T47D (cell line): ENCODE measurements at regions not wholly inside any gene's neighbourhood (a gene's known extent, or its start where the extent isn't known, plus 50 kb on each side); places are given as distances from the start of the nearest gene placed in this dataset.
"Not testable (repeated sequence)": the region's sequence is repeated elsewhere in the genome, so short reads cannot be mapped to it uniquely, and the experiment has no call there.

Experiments
- DNase-seq, 2 experiments: peaks; one replicate each; pipeline versions ENCODE4 v3.0.0 to v3.0.0-alpha.2; 2011 to 2012; ENCODE audit warnings: low read depth in 1 of 2, low spot score in 1 of 2
- JUND ChIP-seq: IDR thresholded peaks from 2 replicates; pipeline ENCODE4 v1.6.1; 2012; ENCODE audit warnings: low read depth
- in situ Hi-C: cut with HindIII; loops from 2 replicates; pipeline ENCODE4 v1.10.0; 2016; ENCODE audit warnings: low sequenced_read_pairs, low pct_unique_long_range_greater_than_20kb

GRCh38 chr3:13231781-13232666 lies 158.8 kb upstream of the IQSEC1 start:
- no peak for DNase-seq
- in situ Hi-C loops, result no loop called here

GRCh38 chr3:13229273-13229949 lies 156.2 kb upstream of the IQSEC1 start:
- in situ Hi-C loops, result no loop called here
- peak; percentile 60 to 90 for DNase-seq
- no peak for TF ChIP-seq JUND

More at GRCh38 chr3:13231781-13232666, 158.8 kb upstream of the IQSEC1 start:
- no peak for TF ChIP-seq JUND

- TF ChIP-seq JUND, result no peak
- in situ Hi-C loops, result no loop called here
- DNase-seq, result no peak
These were observed 155.4 kb upstream of the IQSEC1 start for GRCh38 chr3:13228584-13228983.

- in situ Hi-C loops, DNase-seq: not testable (repeated sequence)
These were observed 154.9 kb upstream of the IQSEC1 start for GRCh38 chr3:13228169-13228568.

GRCh38 chr3:13227315-13228165 lies 154.3 kb upstream of the IQSEC1 start:
- TF ChIP-seq JUND, result no peak
- DNase-seq, result no peak
- in situ Hi-C loops, result no loop called here

- DNase-seq, result no peak
- in situ Hi-C loops, result no loop called here
- TF ChIP-seq JUND, result no peak
These were observed 151.7 kb upstream of the IQSEC1 start for GRCh38 chr3:13224967-13225366.

- in situ Hi-C loops, result no loop called here
- DNase-seq, result no peak
- TF ChIP-seq JUND, result no peak
These were observed 150.5 kb upstream of the IQSEC1 start for GRCh38 chr3:13223574-13224237.

- in situ Hi-C loops, result no loop called here
- DNase-seq, result no peak
- TF ChIP-seq JUND, result no peak
These were observed 149.8 kb upstream of the IQSEC1 start for GRCh38 chr3:13222891-13223573.

- DNase-seq, result no peak
- TF ChIP-seq JUND, result no peak
- in situ Hi-C loops, result no loop called here
These were observed 148.9 kb upstream of the IQSEC1 start for GRCh38 chr3:13222131-13222530.

GRCh38 chr3:13221491-13222061 lies 148.3 kb upstream of the IQSEC1 start:
- no peak for TF ChIP-seq JUND
- in situ Hi-C loops, result no loop called here
- DNase-seq, result no peak

- no peak for TF ChIP-seq JUND
- in situ Hi-C loops, result no loop called here
- no peak for DNase-seq
These were observed 147.8 kb upstream of the IQSEC1 start for GRCh38 chr3:13220991-13221390.
